D341Med (cell line): ENCODE measurements at regions not wholly inside any gene's neighbourhood (a gene's known extent, or its start where the extent isn't known, plus 50 kb on each side); places are given as distances from the start of the nearest gene placed in this dataset.

Experiments used
- DNase-seq: peaks from one replicate; pipeline ENCODE4 v3.0.0; 2012; ENCODE audit warnings: low spot score

GRCh38 chr1:37085393-37085792 lies 51.1 kb upstream of the GRIK3 start:
- no peak for DNase-seq

- DNase-seq, result no peak
These were observed 55.4 kb upstream of the GRIK3 start for GRCh38 chr1:37089750-37090149.

GRCh38 chr1:37090671-37091070 lies 56.4 kb upstream of the GRIK3 start:
- DNase-seq, result no peak

GRCh38 chr1:37092937-37093336 lies 58.6 kb upstream of the GRIK3 start:
- DNase-seq, result no peak

DNA sequence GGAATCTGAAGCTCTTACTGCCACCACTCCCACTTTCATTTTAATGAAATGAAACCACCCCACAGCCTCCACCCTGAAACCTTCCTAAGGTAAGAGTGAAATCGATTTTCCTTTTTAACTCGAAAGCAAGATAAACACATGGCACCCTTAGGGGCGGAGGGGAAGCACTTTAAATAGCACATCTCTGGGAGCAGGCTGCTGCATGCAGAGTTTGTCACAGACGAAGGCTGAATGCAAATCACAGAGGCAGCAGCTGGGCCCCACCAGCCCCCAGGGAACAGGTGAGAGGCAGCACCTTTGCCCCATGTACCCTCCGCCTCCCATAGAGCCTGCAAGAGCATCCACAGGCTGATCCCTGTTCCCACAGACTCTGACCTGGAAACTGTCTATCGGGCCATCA lies 60.0 kb upstream of the GRIK3 start:
- no peak for DNase-seq

GRCh38 chr1:37096523-37096922 lies 62.2 kb upstream of the GRIK3 start:
- peak; percentile 40 for DNase-seq

- DNase-seq, result no peak
These were observed 63.4 kb upstream of the GRIK3 start for GRCh38 chr1:37097731-37098130.

DNA sequence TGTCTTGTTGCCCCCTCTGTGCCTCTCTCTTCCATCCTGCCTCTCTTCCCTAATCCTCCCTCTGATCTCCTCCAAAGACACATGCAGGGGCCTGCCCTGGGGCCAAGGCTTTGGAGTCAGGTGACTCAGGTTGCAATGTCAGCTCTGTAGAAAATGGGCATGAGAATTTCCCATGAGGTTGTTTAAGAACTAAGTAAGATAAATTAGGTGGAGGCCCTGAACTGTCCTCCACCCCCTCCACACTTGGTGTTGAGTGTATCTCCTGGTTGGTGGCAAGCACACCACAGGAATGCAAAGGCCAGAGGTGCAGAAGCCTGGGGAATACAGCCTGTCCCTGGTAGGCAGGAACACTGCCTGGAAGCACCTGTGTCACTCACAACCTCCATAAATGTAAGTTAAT lies 63.9 kb upstream of the GRIK3 start:
- DNase-seq, result no peak

DNA sequence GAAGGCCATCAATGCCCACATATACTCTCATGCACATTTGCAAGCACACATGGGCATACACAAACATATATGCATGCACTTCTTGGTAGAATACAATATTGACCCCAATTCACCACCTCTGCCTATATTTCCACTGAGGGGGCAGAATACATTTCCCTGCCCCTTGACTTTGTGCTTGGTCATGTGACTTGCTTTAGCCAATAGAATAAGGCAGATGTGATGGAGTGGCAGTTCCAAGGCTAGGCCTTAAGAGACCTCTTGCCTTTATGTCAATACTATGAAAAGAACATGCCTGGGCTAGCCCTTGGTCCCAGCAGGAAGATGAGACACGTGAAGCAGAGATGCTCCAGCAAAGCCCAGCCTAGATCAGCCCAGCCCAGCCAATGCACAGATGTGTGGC lies 66.0 kb upstream of the GRIK3 start:
- no peak for DNase-seq

DNA sequence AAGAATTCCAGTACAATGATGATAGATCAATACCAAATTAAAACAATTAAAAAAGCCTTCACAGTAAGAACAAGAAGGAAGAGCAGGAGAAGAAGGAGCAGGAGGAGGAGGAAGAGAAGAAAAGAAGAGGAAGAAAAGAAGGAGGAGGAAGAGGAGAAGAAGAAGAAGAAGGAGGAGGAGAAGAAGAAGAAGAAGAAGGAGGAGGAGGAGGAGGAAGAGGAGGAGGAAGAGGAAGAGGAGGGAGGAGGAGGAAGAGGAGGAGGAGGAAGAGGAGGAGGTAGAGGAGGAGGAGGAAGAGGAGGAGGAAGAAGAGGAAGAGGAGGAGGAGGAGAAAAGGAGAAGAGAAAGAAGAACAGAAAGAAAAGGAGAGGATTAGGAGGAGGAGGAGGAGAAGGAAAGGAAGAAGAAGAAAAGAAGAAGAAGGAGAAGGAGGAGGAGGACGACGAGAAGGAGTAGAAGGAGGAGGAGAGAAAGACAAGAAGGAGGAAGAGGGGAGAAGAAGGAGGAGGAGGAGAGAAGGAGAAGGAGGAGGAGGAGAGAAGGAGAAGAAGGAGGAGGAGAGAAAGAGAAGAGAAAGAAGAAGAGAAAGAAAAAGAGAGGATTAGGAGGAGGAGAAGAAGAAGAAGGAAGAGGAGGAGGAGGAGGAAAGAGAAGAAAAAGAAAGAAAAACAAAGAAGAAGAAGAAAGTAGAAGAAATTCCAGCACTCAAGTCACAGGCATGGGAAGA lies 68.5 kb upstream of the GRIK3 start:
- no peak for DNase-seq

DNA sequence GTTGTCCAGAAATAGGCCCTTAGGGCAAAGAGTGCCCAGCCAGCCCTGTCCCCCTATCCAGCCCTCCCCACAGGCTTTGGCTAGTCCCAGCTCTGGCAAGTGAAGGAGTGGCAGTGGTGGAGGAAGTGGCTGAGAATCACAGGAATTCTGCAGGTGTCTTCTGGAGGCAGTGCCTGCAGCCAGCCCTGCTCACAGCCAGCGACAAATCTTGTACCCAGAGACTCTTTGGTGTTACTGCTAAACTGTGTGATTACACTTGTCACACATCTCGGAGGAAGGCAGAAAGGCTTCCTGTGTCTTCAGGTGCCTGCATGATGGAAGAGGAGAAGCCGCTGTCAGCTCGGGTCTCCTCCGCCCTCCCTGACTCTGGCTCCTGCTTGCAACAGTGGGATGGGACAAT lies 71.6 kb upstream of the GRIK3 start:
- DNase-seq, result no peak

- DNase-seq, result no peak
These were observed 73.0 kb upstream of the GRIK3 start for GRCh38 chr1:37107153-37107907.

DNA sequence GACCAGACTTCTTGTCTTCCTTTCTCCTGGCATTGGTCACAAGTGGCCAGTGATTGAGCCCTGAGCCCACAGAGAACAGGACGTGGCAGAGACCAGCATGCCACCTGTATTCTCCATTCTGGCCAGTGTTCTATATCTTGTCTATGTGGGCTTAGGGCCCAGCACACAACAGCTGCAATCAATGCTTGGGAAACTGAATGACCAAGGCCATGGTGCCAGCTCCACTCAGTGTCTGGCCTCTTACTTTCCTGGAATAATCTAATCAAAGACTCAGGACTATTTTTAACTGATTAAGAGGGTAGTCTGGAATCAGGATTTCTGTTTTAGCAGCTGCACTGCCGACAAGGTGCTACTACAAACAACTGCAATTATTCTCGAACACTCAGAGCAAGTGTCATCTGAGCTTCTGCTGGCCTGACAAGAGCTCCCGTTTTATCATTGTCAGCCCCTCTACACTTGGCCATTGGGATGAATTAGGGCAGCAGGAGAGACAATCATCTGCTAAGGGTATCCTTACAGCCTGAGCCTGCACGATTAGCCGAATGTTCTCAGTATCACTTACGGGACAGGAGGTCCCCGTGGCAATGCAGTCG lies 74.4 kb upstream of the GRIK3 start:
- no peak for DNase-seq

DNA sequence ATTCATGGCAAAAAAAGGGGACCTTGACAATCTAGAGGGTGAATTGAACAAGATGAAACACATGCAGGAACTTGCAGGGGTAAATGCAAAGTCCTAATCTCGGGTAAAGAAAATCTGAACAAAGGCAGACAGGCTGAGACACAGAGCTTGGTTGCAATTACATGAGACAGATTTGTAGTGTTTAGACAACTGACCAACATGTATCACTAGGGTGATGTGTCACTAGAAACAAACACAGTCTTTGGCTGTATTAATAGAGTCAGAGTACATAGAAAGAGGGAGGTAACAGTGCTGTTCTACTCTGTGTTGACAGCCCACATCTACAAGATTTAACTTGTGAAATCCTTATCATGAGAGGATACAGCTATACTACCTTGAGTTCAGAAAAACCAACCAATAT lies 78.1 kb upstream of the GRIK3 start:
- DNase-seq, result no peak

- DNase-seq, result no peak
These were observed 79.1 kb upstream of the GRIK3 start for GRCh38 chr1:37113285-37113997.

DNA sequence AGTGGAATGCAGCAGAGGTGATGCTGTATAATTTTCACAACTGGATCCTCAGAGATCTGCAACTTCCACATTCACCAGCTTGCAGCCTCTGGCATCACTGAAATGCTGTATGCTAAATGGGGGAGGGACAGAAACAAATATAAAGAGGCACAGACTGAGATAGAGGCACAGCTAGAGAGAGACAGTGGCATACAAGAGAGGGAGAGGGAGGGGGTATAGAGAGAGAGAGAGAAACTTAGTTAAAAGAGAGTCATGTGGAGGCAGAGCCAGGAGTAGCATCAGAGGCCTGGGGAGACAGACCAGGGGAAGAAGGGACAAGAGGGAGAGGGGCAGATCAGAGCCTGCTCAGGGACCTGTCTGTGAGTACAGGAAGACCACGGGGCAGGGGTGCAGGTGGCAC lies 84.5 kb upstream of the GRIK3 start:
- DNase-seq, result no peak

- no peak for DNase-seq
These were observed 86.0 kb upstream of the GRIK3 start for GRCh38 chr1:37120279-37120678.

DNA sequence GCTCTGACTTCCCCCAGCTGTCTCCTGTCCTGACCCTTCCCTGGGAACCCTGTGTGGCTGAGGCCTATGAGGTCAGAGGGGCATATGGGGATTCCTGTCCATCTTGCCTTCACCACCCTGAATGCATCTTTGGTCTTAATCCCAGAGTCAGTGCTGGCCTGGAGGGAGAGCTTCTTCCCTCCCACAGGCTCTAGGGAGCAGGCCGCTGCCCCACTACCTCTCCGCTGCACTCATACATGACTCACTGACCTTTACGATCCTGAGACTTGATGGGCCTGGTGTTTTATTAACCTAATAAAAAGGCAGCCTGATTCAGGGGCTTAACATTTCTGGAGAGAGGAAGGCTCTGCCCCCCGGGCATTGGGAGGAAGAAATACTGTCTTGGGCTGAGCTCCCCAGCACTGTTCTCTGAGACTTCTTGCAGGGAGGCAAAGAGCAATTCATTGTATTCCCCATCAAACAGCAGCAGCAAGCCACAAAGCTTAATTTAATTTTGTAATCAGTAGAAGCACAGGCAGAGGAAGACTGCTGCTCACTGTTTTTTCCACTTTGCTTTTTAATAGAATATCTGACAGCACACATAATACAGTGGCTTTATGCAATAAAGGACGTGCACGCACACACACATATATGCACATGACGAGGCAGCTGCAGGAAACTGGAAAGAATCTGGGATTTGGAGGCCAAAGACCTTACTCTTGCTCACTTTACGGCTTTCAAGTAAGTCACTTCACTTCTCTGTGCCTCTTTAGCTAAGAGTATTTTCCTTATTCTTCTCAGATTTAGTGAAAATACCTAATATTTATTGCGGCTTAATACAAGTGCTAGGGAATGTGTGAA lies 89.2 kb upstream of the GRIK3 start:
- DNase-seq, result no peak

GRCh38 chr1:37124501-37124900 lies 90.2 kb upstream of the GRIK3 start:
- no peak for DNase-seq

DNA sequence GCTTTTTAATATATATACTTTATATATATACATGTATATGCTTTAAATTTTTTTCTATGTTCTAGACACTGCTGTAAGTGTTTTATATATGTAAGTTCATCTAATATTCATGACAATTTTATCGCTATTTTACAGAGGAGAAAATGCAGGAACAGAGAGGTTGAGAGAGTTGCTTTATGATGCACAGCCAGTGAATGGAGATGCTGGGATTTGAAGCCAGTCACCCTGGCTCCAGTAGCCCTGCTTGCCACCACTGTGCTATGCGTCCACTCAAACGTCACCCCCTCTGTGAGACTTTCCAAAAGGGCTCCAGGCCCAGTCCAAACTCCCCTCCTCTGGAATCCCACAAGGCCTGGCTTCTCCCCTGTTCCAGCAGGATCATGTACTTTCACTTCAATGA lies 91.0 kb upstream of the GRIK3 start:
- no peak for DNase-seq

DNA sequence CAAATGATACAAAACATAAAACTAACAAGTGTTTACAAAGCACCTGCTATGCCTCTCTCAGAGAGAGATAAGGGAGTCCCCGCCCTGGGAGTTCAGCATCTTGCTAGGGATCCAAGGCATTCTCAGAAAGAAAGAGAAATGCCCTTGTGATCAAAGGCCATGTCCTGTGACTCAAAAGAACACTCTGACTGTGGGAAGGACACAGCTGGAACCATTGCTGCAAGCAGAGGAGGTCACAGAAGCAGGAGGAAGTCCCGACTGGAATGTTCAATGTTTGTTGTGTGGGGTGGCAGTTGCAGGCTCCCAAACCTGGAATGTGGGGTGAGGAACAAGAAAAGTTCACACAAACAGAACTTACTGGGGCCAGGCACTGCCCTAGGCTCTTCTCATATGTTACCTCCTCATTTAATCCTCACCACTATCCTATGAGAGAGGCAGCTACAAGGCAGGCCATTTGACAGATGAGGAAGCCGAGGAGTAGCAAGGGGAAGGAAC lies 93.0 kb upstream of the GRIK3 start:
- DNase-seq, result no peak

DNA sequence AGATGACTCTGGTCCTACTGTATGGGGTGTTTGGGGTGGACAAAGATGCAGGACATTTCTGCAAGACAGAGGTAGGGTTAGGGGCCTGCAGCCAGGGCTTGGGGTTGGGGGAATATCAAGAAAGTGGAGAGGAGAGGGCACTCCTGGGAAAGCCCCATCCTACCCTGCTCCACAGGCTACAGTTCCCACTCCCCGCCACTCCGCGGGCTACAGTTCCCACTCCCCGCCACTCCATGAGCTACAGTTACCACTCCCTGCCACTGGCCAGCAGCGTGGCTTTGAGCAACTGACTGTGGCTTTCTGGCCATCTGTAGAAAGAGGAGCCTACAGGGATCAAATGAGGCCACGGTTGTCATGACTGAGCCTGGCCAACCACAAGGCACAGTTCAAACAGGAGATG lies 93.8 kb upstream of the GRIK3 start:
- DNase-seq, result no peak
